ENCODE measurements at regions not wholly inside any gene's neighbourhood (a gene's known extent, or its start where the extent isn't known, plus 50 kb on each side); places are given as distances from the start of the nearest gene placed in this dataset.
"Not testable (repeated sequence)": the region's sequence is repeated elsewhere in the genome, so short reads cannot be mapped to it uniquely, and the experiment has no call there.

DNA sequence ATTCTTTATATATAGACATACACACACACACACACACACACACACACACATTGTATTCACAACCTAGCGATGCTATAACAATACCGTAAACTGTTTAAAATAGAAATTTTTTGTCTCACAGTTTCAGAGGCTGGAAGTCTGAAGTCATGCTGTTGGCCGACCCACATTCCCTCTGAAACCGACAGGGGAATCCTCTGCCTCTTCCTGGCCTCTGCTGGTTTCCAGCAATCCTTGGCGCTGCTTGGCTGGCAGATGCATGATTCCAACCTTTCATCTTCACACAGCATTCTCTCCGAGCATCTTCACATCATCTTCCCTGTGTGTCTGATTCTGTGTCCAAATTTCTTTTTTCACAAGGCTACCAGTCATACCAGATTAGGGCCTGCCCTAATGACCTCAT is 94.8 kb downstream of the CCDC71L start:
- H3K4me3 ChIP-seq (ENCODE audit: low read depth, low read length), result no peak overlapping the region
- no peak for DNase-seq (ENCODE audit: low read depth)

DNA sequence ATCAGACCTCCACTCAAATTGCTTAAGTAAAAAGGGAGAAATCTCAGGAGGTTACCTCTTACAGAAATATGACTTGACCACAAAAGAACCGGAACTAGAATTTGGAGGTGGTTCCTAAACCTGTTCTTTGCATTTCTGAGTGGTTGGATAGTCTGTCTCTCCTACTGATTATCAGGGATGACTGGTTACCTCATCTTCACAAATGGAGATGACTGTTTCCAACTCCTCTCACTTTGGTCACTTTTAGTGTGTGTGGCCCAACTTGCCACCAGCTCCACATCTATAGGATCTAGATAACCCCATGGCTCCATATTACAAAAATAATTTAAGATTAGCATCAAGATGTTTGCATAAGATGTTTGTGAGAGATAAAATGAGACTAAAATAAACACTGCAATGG is 95.5 kb downstream of the CCDC71L start:
- no peak for DNase-seq (ENCODE audit: low read depth)
- no peak overlapping the region for H3K4me3 ChIP-seq (ENCODE audit: low read depth, low read length)

DNA sequence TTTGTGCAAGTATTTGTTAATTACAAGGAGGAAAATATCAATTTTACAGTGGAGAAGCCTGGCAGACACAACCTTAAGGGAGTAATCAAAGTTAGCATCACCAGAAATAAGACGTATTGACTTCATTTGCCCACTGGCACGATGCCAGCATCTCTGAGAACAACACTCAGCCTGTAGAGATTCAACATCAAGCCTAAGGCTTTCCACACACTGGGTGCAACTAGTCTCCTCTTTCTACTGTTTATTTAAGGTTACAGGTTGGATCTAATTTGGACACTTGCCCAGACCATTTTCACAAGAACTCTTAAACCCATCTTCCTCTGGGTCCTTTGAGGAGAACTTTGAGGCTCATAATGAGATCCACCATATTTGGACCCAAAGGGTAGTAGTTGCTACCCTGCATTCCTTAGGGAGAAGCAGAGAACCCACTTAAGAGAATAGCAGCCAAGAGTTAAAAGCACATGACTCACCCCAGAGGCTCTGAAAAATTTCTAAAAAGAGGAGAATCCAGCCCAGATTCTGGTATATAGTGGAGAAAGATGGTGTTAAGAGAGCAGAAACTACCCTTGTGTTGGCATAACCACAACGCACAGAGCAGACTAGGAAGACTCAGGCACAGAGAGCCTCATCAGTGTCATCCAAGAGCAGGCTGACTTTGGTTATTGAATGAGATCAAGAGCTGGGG is 97.3 kb downstream of the CCDC71L start:
- no peak for DNase-seq (ENCODE audit: low read depth)
- no peak overlapping the region for H3K4me3 ChIP-seq (ENCODE audit: low read depth, low read length)

DNA sequence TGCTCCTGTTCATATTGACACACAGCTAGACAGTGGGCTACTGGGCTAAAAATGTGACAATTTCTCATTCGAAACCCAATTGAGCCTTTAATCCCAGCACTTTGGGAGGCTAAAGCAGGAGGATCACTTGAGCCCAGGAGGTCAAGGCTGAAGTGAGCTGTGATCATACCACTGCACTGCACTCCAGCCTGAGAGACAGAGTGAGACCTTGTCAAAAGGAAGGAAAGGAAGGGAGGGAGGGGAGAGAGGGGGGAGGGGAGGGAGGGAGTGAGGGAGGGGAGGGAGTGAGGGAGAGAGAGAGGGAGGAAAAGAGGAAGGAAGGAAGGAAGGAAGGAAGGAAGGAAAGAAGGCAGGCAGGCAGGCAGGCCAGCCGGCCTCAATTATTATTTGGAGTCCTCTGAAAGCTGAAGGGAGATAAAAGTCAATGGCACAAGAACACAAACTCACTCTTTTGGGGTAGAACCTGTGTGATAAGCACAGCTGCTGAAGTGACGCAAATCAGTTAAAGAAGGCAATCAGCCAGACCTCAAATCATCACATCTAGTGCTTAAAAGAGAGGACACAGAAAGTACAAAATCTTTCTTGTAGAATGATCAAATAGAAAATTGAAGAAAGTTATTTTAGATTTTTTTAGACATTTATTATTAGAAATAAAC is 98.1 kb downstream of the CCDC71L start:
- no peak overlapping the region for H3K4me3 ChIP-seq (ENCODE audit: low read depth, low read length)
- no peak for DNase-seq (ENCODE audit: low read depth)

GRCh38 chr7:106561666-106562411 is 99.1 kb downstream of the CCDC71L start:
- H3K4me3 ChIP-seq (ENCODE audit: low read depth, low read length), result no peak overlapping the region
- DNase-seq (ENCODE audit: low read depth), result no peak

- H3K4me3 ChIP-seq (ENCODE audit: low read depth, low read length), result no peak overlapping the region
- no peak for DNase-seq (ENCODE audit: low read depth)
Observed at GRCh38 chr7:106561151-106561550, 99.8 kb downstream of the CCDC71L start.

DNA sequence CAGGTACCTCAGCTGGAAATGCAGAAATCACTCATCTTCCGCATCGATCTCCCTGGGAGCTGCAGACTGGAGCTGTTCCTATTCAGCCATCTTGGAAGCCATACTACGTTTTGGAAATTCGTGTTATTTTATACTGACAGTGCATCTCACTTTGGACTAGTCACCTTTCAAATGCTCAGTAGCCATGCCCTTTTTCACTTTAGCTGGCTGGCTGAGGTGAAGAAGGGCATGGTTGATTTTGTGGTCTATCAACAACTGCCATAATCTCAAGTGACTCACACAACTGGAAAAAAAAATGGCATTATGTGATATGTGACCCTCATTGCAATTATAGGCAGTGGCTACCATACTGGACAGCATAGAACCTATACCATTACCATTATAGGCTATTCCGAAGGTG is 100.5 kb downstream of the CCDC71L start:
- no peak for DNase-seq (ENCODE audit: low read depth)
- H3K4me3 ChIP-seq (ENCODE audit: low read depth, low read length), result no peak overlapping the region

- H3K4me3 ChIP-seq (ENCODE audit: low read depth, low read length); DNase-seq (ENCODE audit: low read depth): not testable (repeated sequence)
Observed at GRCh38 chr7:106556244-106556643, 104.7 kb downstream of the CCDC71L start.

DNA sequence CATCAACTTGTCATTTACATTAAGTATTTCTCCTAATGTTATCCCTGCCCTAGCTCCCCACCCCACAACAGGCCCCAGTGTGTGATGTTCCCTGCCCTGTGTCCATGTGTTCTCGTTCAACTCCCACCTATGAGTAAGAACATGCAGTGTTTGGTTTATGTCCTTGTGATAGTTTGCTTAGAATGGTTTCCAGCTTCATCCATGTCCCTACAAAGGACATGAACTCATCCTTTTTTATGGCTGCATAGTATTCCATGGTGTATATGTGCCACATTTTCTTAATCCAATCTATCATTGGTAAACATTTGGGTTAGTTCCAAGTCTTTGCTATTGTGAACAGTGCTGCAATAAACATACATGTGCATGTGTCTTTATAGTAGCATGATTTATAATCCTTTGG is 106.3 kb downstream of the CCDC71L start:
- not testable (repeated sequence) for H3K4me3 ChIP-seq (ENCODE audit: low read depth, low read length); DNase-seq (ENCODE audit: low read depth)

- no peak for DNase-seq (ENCODE audit: low read depth)
Observed at GRCh38 chr7:106553446-106553836, 107.5 kb downstream of the CCDC71L start.

GRCh38 chr7:106552645-106553445 is 108.1 kb downstream of the CCDC71L start:
- DNase-seq (ENCODE audit: low read depth), result no peak
- no peak overlapping the region for H3K4me3 ChIP-seq (ENCODE audit: low read depth, low read length)

More at GRCh38 chr7:106553446-106553836, 107.5 kb downstream of the CCDC71L start:
- H3K4me3 ChIP-seq (ENCODE audit: low read depth, low read length), result no peak overlapping the region

- no peak for DNase-seq (ENCODE audit: low read depth)
- H3K4me3 ChIP-seq (ENCODE audit: low read depth, low read length), result no peak overlapping the region
Observed at GRCh38 chr7:106551936-106552335, 109.0 kb downstream of the CCDC71L start.

DNA sequence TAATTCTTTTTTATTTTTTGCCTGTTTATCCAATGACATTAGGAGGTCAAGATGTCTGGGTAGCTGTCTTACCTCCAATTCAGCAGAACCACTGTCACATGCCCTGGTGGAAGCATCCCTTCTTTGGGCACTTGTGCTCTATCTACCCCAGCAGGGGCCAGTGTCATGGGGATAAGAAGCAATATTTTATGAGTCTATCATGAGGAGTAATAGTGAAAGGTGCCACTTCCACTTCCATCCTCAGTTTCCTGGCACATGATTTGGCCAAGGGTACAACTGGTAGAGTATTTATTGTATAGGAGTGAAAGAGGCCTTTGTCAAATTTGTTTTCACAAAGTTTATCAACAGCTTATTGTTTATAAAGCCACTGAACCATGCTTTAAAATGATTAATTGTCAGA is 112.5 kb downstream of the CCDC71L start:
- H3K4me3 ChIP-seq (ENCODE audit: low read depth, low read length), result no peak overlapping the region
- no peak for DNase-seq (ENCODE audit: low read depth)

- no peak overlapping the region for H3K4me3 ChIP-seq (ENCODE audit: low read depth, low read length)
- no peak for DNase-seq (ENCODE audit: low read depth)
Observed at GRCh38 chr7:106545275-106545674, 115.7 kb downstream of the CCDC71L start.

DNA sequence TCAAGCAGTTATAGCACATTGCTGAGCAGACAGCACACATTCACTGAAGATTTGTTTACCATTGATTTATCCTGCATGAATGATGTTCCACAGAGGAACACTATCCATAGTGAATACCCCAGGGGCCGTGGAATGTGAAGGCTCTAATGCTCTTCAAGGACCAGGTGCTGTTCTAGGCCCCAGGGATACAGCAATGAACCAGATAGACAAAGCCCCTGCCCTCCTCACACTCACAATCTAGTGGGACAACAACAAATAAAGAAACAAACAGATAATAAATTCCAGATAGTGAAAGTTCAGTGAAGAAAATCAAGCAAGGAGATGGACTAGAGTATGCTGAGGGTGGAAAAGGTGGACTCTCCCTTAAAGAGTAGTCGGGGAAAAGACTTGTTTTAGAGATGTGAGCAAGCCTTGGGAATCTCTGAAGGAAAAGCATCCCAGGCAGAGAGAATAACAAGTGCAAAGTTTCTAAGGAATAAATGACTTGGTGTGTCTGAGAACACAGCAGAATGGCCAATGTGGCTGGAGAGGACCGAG is 117.7 kb downstream of the CCDC71L start:
- no peak for DNase-seq (ENCODE audit: low read depth)
- H3K4me3 ChIP-seq (ENCODE audit: low read depth, low read length), result no peak overlapping the region

DNA sequence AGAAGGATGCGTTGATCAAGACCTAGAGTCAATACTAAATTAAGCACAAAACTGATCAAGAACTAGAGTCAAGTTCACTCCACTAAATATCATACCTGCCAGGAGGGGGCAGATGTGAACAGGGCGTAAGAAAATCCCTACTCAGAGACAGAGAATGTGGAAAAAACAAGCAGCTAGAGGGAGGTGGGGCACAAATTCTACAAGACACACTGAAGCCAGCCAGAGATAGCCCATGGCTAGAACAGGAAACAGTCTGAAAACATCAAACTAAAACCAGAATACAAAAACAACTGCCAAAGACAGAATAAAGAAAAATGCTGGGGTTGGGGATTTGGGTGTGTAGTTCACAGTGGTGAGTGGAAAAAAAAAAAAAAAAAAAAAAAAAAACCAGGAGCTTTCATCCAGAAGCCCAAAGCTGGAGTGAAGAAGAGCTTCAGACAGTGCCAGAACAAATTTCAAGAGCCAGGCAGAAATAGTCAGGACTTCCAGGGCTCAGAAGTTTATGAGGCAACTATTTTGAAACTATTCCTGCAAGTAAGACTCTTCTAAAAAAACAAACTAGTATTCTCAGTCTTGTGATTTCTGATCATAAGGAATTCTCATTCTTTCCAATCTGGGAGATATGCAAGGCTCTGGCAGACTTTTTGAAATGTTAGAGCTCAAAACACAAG is 118.3 kb downstream of the CCDC71L start:
- no peak overlapping the region for H3K4me3 ChIP-seq (ENCODE audit: low read depth, low read length)
- peak; percentile 67 for DNase-seq (ENCODE audit: low read depth)

DNA sequence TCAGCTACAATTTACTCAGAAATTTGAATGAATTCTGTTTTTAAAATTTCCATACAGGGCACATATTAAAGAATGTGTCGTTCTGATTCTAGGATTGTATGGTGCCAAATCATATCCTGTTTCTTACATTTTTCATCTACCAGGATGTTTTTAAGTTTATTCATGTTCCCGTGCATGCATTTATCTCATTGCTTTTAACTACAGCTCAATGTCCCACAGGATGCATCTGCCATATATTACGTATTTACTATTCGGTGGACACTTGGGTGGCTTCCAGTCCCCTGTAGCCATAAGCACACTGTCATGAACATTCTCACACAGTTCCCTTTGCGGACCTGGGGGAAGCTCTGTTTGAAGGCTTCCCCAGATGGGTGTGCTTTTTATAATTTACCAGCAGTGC is 122.3 kb downstream of the CCDC71L start:
- peak; percentile 3 for DNase-seq (ENCODE audit: low read depth)
- H3K4me3 ChIP-seq (ENCODE audit: low read depth, low read length), result no peak overlapping the region

- DNase-seq (ENCODE audit: low read depth), result no peak
- no peak overlapping the region for H3K4me3 ChIP-seq (ENCODE audit: low read depth, low read length)
Observed at GRCh38 chr7:106537119-106537518, 123.8 kb downstream of the CCDC71L start.

DNA sequence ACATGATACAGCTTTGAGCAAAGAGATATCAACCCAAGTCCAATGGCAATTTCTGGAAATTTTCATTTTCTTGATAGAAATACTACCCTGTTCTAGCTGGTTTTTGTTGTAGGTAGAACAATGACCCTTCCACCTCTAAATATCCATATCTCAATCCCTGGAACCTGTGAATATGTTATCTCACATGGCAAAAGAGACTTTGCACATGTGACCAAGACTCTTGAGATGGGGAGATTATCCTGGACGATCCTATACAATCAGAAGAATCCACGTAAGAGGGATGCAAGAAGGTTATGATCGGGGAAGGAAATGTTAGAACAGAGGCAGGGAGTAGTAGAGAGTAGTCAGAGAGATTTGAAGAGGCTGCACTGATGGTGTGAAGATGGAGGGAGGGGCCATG is 124.9 kb downstream of the CCDC71L start:
- no peak for DNase-seq (ENCODE audit: low read depth)
- H3K4me3 ChIP-seq (ENCODE audit: low read depth, low read length), result no peak overlapping the region
